GM12891 (cell line): ENCODE measurements at regions not wholly inside any gene's neighbourhood (a gene's known extent, or its start where the extent isn't known, plus 50 kb on each side); places are given as distances from the start of the nearest gene placed in this dataset.

ENCODE experiments used
- POLR2A ChIP-seq: IDR thresholded peaks from 2 replicates; pipeline ENCODE4 v1.6.1; 2011; ENCODE audit warnings: low read depth, low read length, control low read depth
- POLR2AphosphoS5 ChIP-seq: IDR thresholded peaks from 2 replicates; pipeline ENCODE4 v1.6.1; 2011; ENCODE audit warnings: low read depth, low read length, control low read depth

- no peak for TF ChIP-seq POLR2A
- TF ChIP-seq POLR2AphosphoS5: no peak
Observed at GRCh38 chr17:52648995-52649394, 490.5 kb upstream of the CA10 start.
